Chondrocyte (in vitro differentiated cells): ENCODE measurements at regions not wholly inside any gene's neighbourhood (a gene's known extent, or its start where the extent isn't known, plus 50 kb on each side); places are given as distances from the start of the nearest gene placed in this dataset.
"Not testable (repeated sequence)": the region's sequence is repeated elsewhere in the genome, so short reads cannot be mapped to it uniquely, and the experiment has no call there.

Experiments
- DNase-seq: peaks from one replicate; pipeline ENCODE4 v3.0.0; 2021; ENCODE audit warnings: mixed read lengths, low spot score
- H3K27ac Mint-ChIP-seq: one replicate; pipeline ENCODE4 v1.8.0; 2021; ENCODE audit warnings: mild to moderate bottlenecking, moderate library complexity, mixed read lengths; ENCODE audit not compliant: unreplicated experiment
- H3K27me3 Mint-ChIP-seq: 2 replicates; pipeline ENCODE4 v1.8.0; 2021; ENCODE audit warnings: low read depth, mixed read lengths
- H3K36me3 Mint-ChIP-seq: 2 replicates; pipeline ENCODE4 v1.8.0; 2021; ENCODE audit warnings: low read depth, mixed read lengths
- H3K4me1 Mint-ChIP-seq: 2 replicates; pipeline ENCODE4 v1.8.0; 2021; ENCODE audit warnings: low read depth, mild to moderate bottlenecking, mixed read lengths
- H3K4me3 Mint-ChIP-seq: one replicate; pipeline ENCODE4 v1.8.0; 2021; ENCODE audit warnings: mild to moderate bottlenecking, moderate library complexity, mixed read lengths; ENCODE audit not compliant: unreplicated experiment
- H3K9me3 Mint-ChIP-seq: 2 replicates; pipeline ENCODE4 v1.8.0; 2021; ENCODE audit warnings: low read depth, mixed read lengths
- CTCF ChIP-seq: fragments of 200-600 bp; sonication (generic); IDR thresholded peaks from 2 replicates; pipeline ENCODE4 v1.5.0; 2021; ENCODE audit warnings: antibody characterized with exemption, mild to moderate bottlenecking, moderate library complexity

- no peaks in the 10 kb centered on the region for H3K36me3 Mint-ChIP-seq
- H3K4me3 Mint-ChIP-seq = no peak overlapping the region
- no peaks in the 10 kb centered on the region for H3K9me3 Mint-ChIP-seq
- DNase-seq = no peak
- H3K27ac Mint-ChIP-seq = no peak overlapping the region
- no peaks in the 10 kb centered on the region for H3K4me1 Mint-ChIP-seq
- no peak for TF ChIP-seq CTCF
- peaks cover 7% of the 10 kb centered on the region for H3K27me3 Mint-ChIP-seq
Observed at GRCh38 chr11:21986361-21986760, 206.5 kb upstream of the ANO5 start.

GRCh38 chr11:21987261-21987660, 205.6 kb upstream of the ANO5 start:
- Mint-ChIP-seq H3K4me3 (no peak overlapping the region), H3K9me3 (no peaks in the 10 kb centered on the region), H3K27me3 (peaks cover 10% of the 10 kb centered on the region), H3K4me1 (no peaks in the 10 kb centered on the region), H3K27ac (no peak overlapping the region), H3K36me3 (no peaks in the 10 kb centered on the region)
- no peak for TF ChIP-seq CTCF
- no peak for DNase-seq

DNA sequence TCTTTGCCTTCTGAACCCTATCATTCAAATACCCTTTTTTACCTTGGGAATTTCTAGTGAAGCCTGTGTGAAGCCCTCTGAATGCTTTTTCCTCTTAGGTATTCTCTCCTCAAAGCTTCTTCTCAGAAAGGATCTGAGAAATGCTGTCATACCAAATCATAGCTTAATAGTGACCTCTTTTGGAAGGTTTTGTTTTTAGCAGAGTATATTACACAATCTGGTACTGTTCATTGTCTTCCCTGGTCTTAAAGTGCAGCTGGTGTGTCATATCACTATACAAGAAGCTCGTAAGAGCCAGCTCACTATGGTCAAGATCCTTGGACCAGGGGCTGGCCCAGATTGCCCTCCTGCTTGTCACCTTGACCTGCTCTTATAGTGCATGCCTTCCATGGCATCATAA, 204.4 kb upstream of the ANO5 start:
- Mint-ChIP-seq H3K27me3 (peaks cover 8% of the 10 kb centered on the region), H3K4me1 (no peaks in the 10 kb centered on the region), H3K4me3 (no peak overlapping the region), H3K27ac (no peak overlapping the region), H3K36me3 (no peaks in the 10 kb centered on the region), H3K9me3 (no peaks in the 10 kb centered on the region)
- DNase-seq = no peak
- no peak for TF ChIP-seq CTCF

DNA sequence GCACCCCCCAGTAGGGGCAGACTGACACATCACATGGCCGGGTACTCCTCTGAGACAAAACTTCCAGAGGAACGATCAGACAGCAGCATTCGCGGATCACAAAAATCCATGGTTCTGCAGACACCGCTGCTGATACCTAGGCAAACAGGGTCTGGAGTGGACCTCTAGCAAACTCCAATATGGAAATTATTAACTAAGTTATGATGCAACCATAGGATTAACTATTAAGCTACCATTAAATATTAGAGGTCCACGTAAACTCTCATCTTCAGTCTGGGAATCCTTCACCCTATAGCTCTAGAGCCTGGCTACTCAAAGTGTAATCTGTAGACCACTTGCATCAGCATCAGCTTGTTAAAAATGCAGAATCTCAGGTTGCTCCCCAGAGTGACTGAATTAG, 191.1 kb upstream of the ANO5 start:
- not testable (repeated sequence) for H3K4me1 Mint-ChIP-seq, H3K36me3 Mint-ChIP-seq, H3K27ac Mint-ChIP-seq, DNase-seq, H3K4me3 Mint-ChIP-seq, H3K27me3 Mint-ChIP-seq
- peaks cover 20% of the 10 kb centered on the region for H3K9me3 Mint-ChIP-seq

- no peaks in the 10 kb centered on the region for H3K4me1 Mint-ChIP-seq
- H3K27ac Mint-ChIP-seq = no peak overlapping the region
- H3K27me3 Mint-ChIP-seq = no peaks in the 10 kb centered on the region
- peaks cover 6% of the 10 kb centered on the region for H3K9me3 Mint-ChIP-seq
- H3K4me3 Mint-ChIP-seq = no peak overlapping the region
- H3K36me3 Mint-ChIP-seq = no peaks in the 10 kb centered on the region
- no peak for DNase-seq
- TF ChIP-seq CTCF = no peak
Observed at GRCh38 chr11:22006901-22007300, 186.0 kb upstream of the ANO5 start.

- peaks cover 28% of the 10 kb centered on the region for H3K9me3 Mint-ChIP-seq
- no peaks in the 10 kb centered on the region for H3K36me3 Mint-ChIP-seq
- no peaks in the 10 kb centered on the region for H3K4me1 Mint-ChIP-seq
- TF ChIP-seq CTCF = no peak
- no peak for DNase-seq
- H3K27me3 Mint-ChIP-seq = no peaks in the 10 kb centered on the region
- no peak overlapping the region for H3K27ac Mint-ChIP-seq
- H3K4me3 Mint-ChIP-seq = no peak overlapping the region
Observed at GRCh38 chr11:22031791-22032190, 161.1 kb upstream of the ANO5 start.
